GM23248 (cell line): ENCODE measurements at regions not wholly inside any gene's neighbourhood (a gene's known extent, or its start where the extent isn't known, plus 50 kb on each side); places are given as distances from the start of the nearest gene placed in this dataset.

Experiments
- DNase-seq: peaks from one replicate; pipeline ENCODE4 v3.0.0-alpha.2; 2015
- H2AFZ ChIP-seq: fragments of 200-600 bp; sonication (generic); 2 replicates; pipeline ENCODE4 v1.6.1; 2016; ENCODE audit warnings: antibody characterized with exemption
- H3F3A ChIP-seq: fragments of 200-600 bp; sonication (generic); 2 replicates; pipeline ENCODE4 v1.6.1; 2016; ENCODE audit warnings: mild to moderate bottlenecking, antibody characterized with exemption, mixed run types; ENCODE audit not compliant: insufficient read depth
- H3K27ac ChIP-seq: fragments of 200-600 bp; sonication (generic); 2 replicates; pipeline ENCODE4 v1.5.1; 2016; ENCODE audit warnings: mild to moderate bottlenecking
- H3K27me3 ChIP-seq: fragments of 200-600 bp; sonication (generic); replicated peaks from 2 replicates; pipeline ENCODE4 v1.6.1; 2016; ENCODE audit warnings: mild to moderate bottlenecking; ENCODE audit not compliant: insufficient read depth
- H3K36me3 ChIP-seq: fragments of 200-600 bp; sonication (generic); 2 replicates; pipeline ENCODE4 v1.6.1; 2016; ENCODE audit warnings: low read depth, mild to moderate bottlenecking
- H3K4me1 ChIP-seq: fragments of 200-600 bp; sonication (generic); 2 replicates; pipeline ENCODE4 v1.6.1; 2016; ENCODE audit warnings: mild to moderate bottlenecking; ENCODE audit not compliant: insufficient read depth
- H3K4me2 ChIP-seq: fragments of 200-600 bp; sonication (generic); one replicate; pipeline ENCODE4 v1.6.1; 2016; ENCODE audit warnings: mild to moderate bottlenecking; ENCODE audit not compliant: unreplicated experiment
- H3K4me3 ChIP-seq: fragments of 200-600 bp; sonication (generic); 2 replicates; pipeline ENCODE4 v1.5.1; 2016; ENCODE audit warnings: mild to moderate bottlenecking
- H3K79me2 ChIP-seq: fragments of 200-600 bp; sonication (generic); 2 replicates; pipeline ENCODE4 v1.6.1; 2016; ENCODE audit warnings: mild to moderate bottlenecking; ENCODE audit not compliant: insufficient read depth
- H3K9ac ChIP-seq: fragments of 200-600 bp; sonication (generic); 2 replicates; pipeline ENCODE4 v1.6.1; 2016; ENCODE audit warnings: mild to moderate bottlenecking
- H3K9me2 ChIP-seq: fragments of 200-600 bp; sonication (generic); 2 replicates; pipeline ENCODE4 v1.6.1; 2016; ENCODE audit warnings: mixed run types, mild to moderate bottlenecking, moderate library complexity; ENCODE audit not compliant: insufficient read depth
- H3K9me3 ChIP-seq: fragments of 200-600 bp; sonication (generic); one replicate; pipeline ENCODE4 v1.6.1; 2017; ENCODE audit warnings: low read depth
- H4K20me1 ChIP-seq: fragments of 200-600 bp; sonication (generic); 2 replicates; pipeline ENCODE4 v1.6.0; 2016; ENCODE audit not compliant: insufficient read depth
- EZH2 ChIP-seq: fragments of 200-600 bp; sonication (generic); IDR thresholded peaks from 2 replicates; pipeline ENCODE4 v1.6.1; 2018; ENCODE audit warnings: antibody characterized with exemption, mild to moderate bottlenecking; ENCODE audit not compliant: insufficient read depth, poor library complexity, severe bottlenecking
- EZH2phosphoT487 ChIP-seq: fragments of 200-600 bp; sonication (generic); IDR thresholded peaks from 2 replicates; pipeline ENCODE4 v1.6.1; 2018; ENCODE audit warnings: antibody characterized with exemption, moderate library complexity, mild to moderate bottlenecking, low read depth; ENCODE audit not compliant: insufficient read depth
- WGBS, 2 experiments: methylation state at CpG; one replicate each; pipeline ENCODE4 v1.1.6; 2015 to 2017; ENCODE audit warnings: low lambda C conversion rate in 2 of 2, low coverage in 1 of 2; ENCODE audit errors: missing lambda C conversion rate in 2 of 2; 5-methylcytosine and 5-hydroxymethylcytosine counted together
- in situ Hi-C: fragments of 300-500 bp; cut with MboI; formaldehyde crosslinking; loops from 2 replicates; pipeline ENCODE4 v1.15.0; 2020

DNA sequence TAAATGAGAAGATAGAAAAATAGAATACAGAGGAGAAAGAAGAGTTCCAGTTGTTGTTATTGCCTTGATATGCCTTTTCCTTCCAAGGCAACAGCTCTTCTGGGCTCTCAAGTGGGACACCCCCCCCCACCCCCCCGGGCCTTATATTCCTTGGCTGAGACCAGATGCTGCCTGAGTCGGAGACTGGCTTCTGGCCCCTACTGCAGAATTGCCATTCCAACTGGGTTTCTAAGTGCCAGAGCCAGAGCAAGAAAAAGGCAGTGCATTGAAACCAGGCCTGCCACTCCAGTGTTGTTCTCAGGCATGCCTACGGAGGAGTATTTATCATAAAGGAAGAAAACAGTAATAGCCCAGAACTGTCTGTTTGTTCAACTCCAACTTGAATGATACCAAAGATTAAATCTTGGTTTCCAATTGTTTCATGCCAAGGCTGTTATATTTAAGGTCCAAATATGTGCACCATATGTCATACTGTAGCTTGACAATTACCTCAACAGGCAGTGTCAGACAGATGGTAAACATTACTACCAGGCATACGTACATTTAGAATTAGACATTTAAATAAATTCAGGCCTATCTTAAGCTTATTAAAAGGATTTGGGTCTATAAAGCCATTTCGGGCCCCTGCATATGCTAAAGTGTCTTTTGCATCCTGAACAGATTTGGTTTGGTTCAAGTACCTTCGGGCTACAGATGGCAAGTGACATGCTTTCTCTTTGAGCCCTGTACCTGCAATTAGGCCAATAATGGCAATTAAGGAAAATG lies 209.9 kb upstream of the SEMA6D start:
- Histone ChIP-seq H3K9ac (no peak overlapping the region), H3K36me3 (no peaks in the 10 kb centered on the region), H3K9me3 (no peaks in the 10 kb centered on the region), H2AFZ (no peak overlapping the region), H3F3A (no peaks in the 10 kb centered on the region), H3K79me2 (no peaks in the 10 kb centered on the region), H3K4me2 (no peak overlapping the region), H3K27ac (no peak overlapping the region), H4K20me1 (no peaks in the 10 kb centered on the region), H3K4me1 (no peaks in the 10 kb centered on the region), H3K27me3 (no peaks in the 10 kb centered on the region), H3K4me3 (no peak overlapping the region), H3K9me2 (no peaks in the 10 kb centered on the region)
- no peak for DNase-seq
- TF ChIP-seq EZH2 (no peak), EZH2phosphoT487 (no peak)
- in situ Hi-C loops = no loop called here
- WGBS, 2 experiments = 59 to 69% methylated on average over 6 of the region's 6 CpGs

GRCh38 chr15:47511261-47511660 lies 206.0 kb upstream of the SEMA6D start:
- in situ Hi-C loops = no loop called here
- Histone ChIP-seq H3K36me3 (no peaks in the 10 kb centered on the region), H4K20me1 (no peaks in the 10 kb centered on the region), H3K4me2 (no peak overlapping the region), H3K9me3 (no peaks in the 10 kb centered on the region), H3K4me1 (peaks cover 20% of the 10 kb centered on the region), H3F3A (peaks cover 17% of the 10 kb centered on the region), H3K9ac (no peak overlapping the region), H3K27ac (no peak overlapping the region), H3K27me3 (no peaks in the 10 kb centered on the region), H3K79me2 (no peaks in the 10 kb centered on the region), H2AFZ (no peak overlapping the region), H3K4me3 (no peak overlapping the region), H3K9me2 (no peaks in the 10 kb centered on the region)
- no peak for TF ChIP-seq EZH2phosphoT487
- TF ChIP-seq EZH2 = no peak
- 75 to 84% methylated on average over 1 of the region's 1 CpG for WGBS, 2 experiments
- DNase-seq = no peak

GRCh38 chr15:47513471-47513870 lies 203.8 kb upstream of the SEMA6D start:
- peak overlapping the region; percentile 61; the same call in 1 of the 2 replicates for H2AFZ ChIP-seq
- no peaks in the 10 kb centered on the region for H3K79me2 ChIP-seq
- no peaks in the 10 kb centered on the region for H3K9me2 ChIP-seq
- H3K4me1 ChIP-seq = peaks cover 38% of the 10 kb centered on the region
- WGBS, 2 experiments = 90 to 94% methylated on average over 5 of the region's 5 CpGs
- TF ChIP-seq EZH2 (no peak), EZH2phosphoT487 (no peak)
- DNase-seq = no peak
- no peaks in the 10 kb centered on the region for H3K9me3 ChIP-seq
- no peaks in the 10 kb centered on the region for H4K20me1 ChIP-seq
- no peaks in the 10 kb centered on the region for H3K27me3 ChIP-seq
- no peak overlapping the region for H3K4me3 ChIP-seq
- H3F3A ChIP-seq = peaks cover 17% of the 10 kb centered on the region
- H3K36me3 ChIP-seq = no peaks in the 10 kb centered on the region
- no peak overlapping the region; the same call in 1 of the 2 replicates for H3K27ac ChIP-seq
- no peak overlapping the region for H3K4me2 ChIP-seq
- in situ Hi-C loops = no loop called here
- no peak overlapping the region for H3K9ac ChIP-seq

GRCh38 chr15:47514200-47514652 lies 203.1 kb upstream of the SEMA6D start:
- 36 to 37% methylated on average over 2 of the region's 2 CpGs for WGBS, 2 experiments
- in situ Hi-C loops = no loop called here
- Histone ChIP-seq H4K20me1 (no peaks in the 10 kb centered on the region), H3F3A (peaks cover 17% of the 10 kb centered on the region), H3K9me3 (no peaks in the 10 kb centered on the region), H3K9ac (no peak overlapping the region), H3K27ac (peak overlapping the region; percentile 22; the same call in 1 of the 2 replicates), H3K79me2 (no peaks in the 10 kb centered on the region), H3K9me2 (no peaks in the 10 kb centered on the region), H3K4me1 (peaks cover 38% of the 10 kb centered on the region), H3K27me3 (no peaks in the 10 kb centered on the region), H3K4me2 (peak overlapping the region; percentile 28), H3K4me3 (0 out of 2 replicates have a peak overlapping the region, but pooled peaks have one; percentile 12), H3K36me3 (no peaks in the 10 kb centered on the region), H2AFZ (peak overlapping the region; percentile 61)
- peak; percentile 69 for DNase-seq
- TF ChIP-seq EZH2 = no peak
- TF ChIP-seq EZH2phosphoT487 = no peak
